CD14-positive monocyte (primary cell): ENCODE measurements at regions not wholly inside any gene's neighbourhood (a gene's known extent, or its start where the extent isn't known, plus 50 kb on each side); places are given as distances from the start of the nearest gene placed in this dataset.

ENCODE experiments used
- DNase-seq, 3 donors: peaks; one replicate each; pipeline ENCODE4 v3.0.0-alpha.2; 2011 to 2022
- H2AFZ ChIP-seq: 2 replicates; pipeline ENCODE4 v1.6.0; 2012; ENCODE audit warnings: mild to moderate bottlenecking, low read depth, low read length, inconsistent platforms; ENCODE audit not compliant: insufficient read depth, poor library complexity, severe bottlenecking
- H3K27ac ChIP-seq, 2 donors: 1 replicate in 1 of 2; 2 replicates in 1 of 2; pipeline ENCODE4 v1.5.1; 2012 to 2013; ENCODE audit warnings: low read length in 2 of 2, control low read depth in 1 of 2, inconsistent platforms in 1 of 2, low read depth in 1 of 2, mild to moderate bottlenecking in 1 of 2
- H3K27me3 ChIP-seq, 2 donors: one replicate each; pipeline versions ENCODE4 v1.6.0 to v1.6.1; 2011 to 2013; ENCODE audit warnings: low read length in 2 of 2; ENCODE audit not compliant: control insufficient read depth in 2 of 2, insufficient read depth in 2 of 2
- H3K36me3 ChIP-seq, 2 donors: replicated peaks in 1 of 2; 1 replicate in 1 of 2; 2 replicates in 1 of 2; pipeline versions ENCODE4 v1.5.1 to v1.6.1; 2012 to 2013; ENCODE audit warnings: low read length in 2 of 2, control low read depth in 1 of 2, inconsistent platforms in 1 of 2, mild to moderate bottlenecking in 1 of 2; ENCODE audit not compliant: insufficient read depth in 2 of 2, control insufficient read depth in 1 of 2
- H3K4me1 ChIP-seq, 2 donors: 1 replicate in 1 of 2; 2 replicates in 1 of 2; pipeline versions ENCODE4 v1.5.1 to v1.6.1; 2012 to 2013; ENCODE audit warnings: low read length in 2 of 2, control low read depth in 1 of 2, inconsistent platforms in 1 of 2, mild to moderate bottlenecking in 1 of 2, moderate library complexity in 1 of 2; ENCODE audit not compliant: insufficient read depth in 2 of 2, control insufficient read depth in 1 of 2
- H3K4me2 ChIP-seq: replicated peaks from 2 replicates; pipeline ENCODE3; 2012; ENCODE audit warnings: low read length, moderate library complexity, mild to moderate bottlenecking; ENCODE audit not compliant: poor library complexity, severe bottlenecking; ENCODE audit errors: extremely low read depth
- H3K4me3 ChIP-seq, 3 experiments: fragments of 200-600 bp in 1 of 3; sonication (generic) in 1 of 3; replicated peaks in 1 of 3; 1 replicate in 2 of 3; 2 replicates in 1 of 3; pipeline ENCODE4 v1.5.1; 2011 to 2013; ENCODE audit warnings: low read length in 3 of 3, mild to moderate bottlenecking in 3 of 3, control low read depth in 2 of 3, low read depth in 2 of 3, inconsistent platforms in 1 of 3, moderate library complexity in 1 of 3
- H3K79me2 ChIP-seq: 2 replicates; pipeline ENCODE4 v1.6.0; 2012; ENCODE audit warnings: mild to moderate bottlenecking, control low read depth, inconsistent platforms, low read length, moderate library complexity; ENCODE audit not compliant: insufficient read depth
- H3K9ac ChIP-seq: 2 replicates; pipeline ENCODE4 v1.6.0; 2017; ENCODE audit warnings: low read length, mild to moderate bottlenecking; ENCODE audit not compliant: insufficient read depth, poor library complexity, severe bottlenecking
- H3K9me3 ChIP-seq, 2 donors: replicated peaks in 1 of 2; 1 replicate in 1 of 2; 2 replicates in 1 of 2; pipeline versions ENCODE4 v1.5.1 to v1.6.1; 2012 to 2013; ENCODE audit warnings: low read length in 2 of 2, control low read depth in 1 of 2; ENCODE audit not compliant: control insufficient read depth in 1 of 2, insufficient read depth in 1 of 2
- H4K20me1 ChIP-seq: 2 replicates; pipeline ENCODE4 v1.6.0; 2012; ENCODE audit warnings: mild to moderate bottlenecking, low read length, control low read depth, moderate library complexity; ENCODE audit not compliant: insufficient read depth
- H3K27ac Mint-ChIP-seq, 7 donors: one replicate each; pipeline ENCODE4 v1.8.0; 2020; ENCODE audit warnings: mild to moderate bottlenecking in 7 of 7, mixed read lengths in 7 of 7, moderate library complexity in 6 of 7, inconsistent platforms in 2 of 7
- H3K27me3 Mint-ChIP-seq, 3 donors: one replicate each; pipeline ENCODE4 v1.8.0; 2021 to 2022; ENCODE audit warnings: low read depth in 3 of 3, mild to moderate bottlenecking in 3 of 3, mixed read lengths in 3 of 3, moderate library complexity in 3 of 3, inconsistent platforms in 1 of 3
- H3K36me3 Mint-ChIP-seq, 2 donors: one replicate each; pipeline ENCODE4 v1.8.0; 2020; ENCODE audit warnings: mixed read lengths in 2 of 2, inconsistent platforms in 1 of 2, mild to moderate bottlenecking in 1 of 2
- H3K4me1 Mint-ChIP-seq: one replicate; pipeline ENCODE4 v1.8.0; 2020; ENCODE audit warnings: mild to moderate bottlenecking, mixed read lengths
- H3K4me3 Mint-ChIP-seq, 2 donors: one replicate each; pipeline ENCODE4 v1.8.0; 2020; ENCODE audit warnings: mild to moderate bottlenecking in 2 of 2, mixed read lengths in 2 of 2, moderate library complexity in 1 of 2
- H3K9me3 Mint-ChIP-seq, 7 donors: one replicate each; pipeline ENCODE4 v1.8.0; 2020 to 2022; ENCODE audit warnings: mixed read lengths in 7 of 7, mild to moderate bottlenecking in 6 of 7, moderate library complexity in 6 of 7, inconsistent platforms in 2 of 7
- WGBS: methylation state at CpG from one replicate; pipeline ENCODE4 v1.1.5; 2013; ENCODE audit warnings: missing lambda C conversion rate; ENCODE audit not compliant: insufficient coverage; 5-methylcytosine and 5-hydroxymethylcytosine counted together
- intact Hi-C, 2 donors: fragments of 100-400 bp; cut with micrococcal nuclease; formaldehyde crosslinking; loops; one replicate each; pipeline versions ENCODE4 v1.15.0 to v1.15.1; 2023
- TF ChIP-seq, protein P1 (sequence below): fragments of 200-600 bp; IDR thresholded peaks from one replicate; pipeline ENCODE4 v1.8.0; 2022; ENCODE audit warnings: antibody characterized with exemption, mild to moderate bottlenecking

DNA sequence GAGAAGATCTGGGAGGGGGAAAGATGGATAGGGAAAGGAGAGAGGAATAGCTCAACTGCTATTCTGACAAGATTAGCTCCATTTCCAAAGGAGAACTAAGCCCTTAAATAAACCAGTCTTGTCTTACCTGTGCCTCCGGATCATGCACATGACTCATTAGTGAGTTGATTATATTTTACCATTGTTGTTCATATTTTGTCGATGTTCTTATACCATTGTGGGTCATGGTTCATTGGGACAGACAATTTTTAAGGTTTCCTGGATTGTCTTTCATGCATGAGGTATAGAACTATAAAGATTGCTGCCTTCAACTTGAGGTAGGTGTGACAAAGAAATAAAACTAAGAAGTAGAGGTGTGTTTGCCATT lies 243.0 kb upstream of the ATP2B1 start:
- H3K36me3 ChIP-seq = no peaks in the 10 kb centered on the region
- WGBS = no CpG with 5 or more reads among the region's 2 CpGs
- H3K4me2 ChIP-seq = no peak overlapping the region
- no peaks in the 10 kb centered on the region for H4K20me1 ChIP-seq
- intact Hi-C loops = no loop called here
- Mint-ChIP-seq H3K4me3 (no peak overlapping the region), H3K36me3 (no peaks in the 10 kb centered on the region), H3K27me3 (no peaks in the 10 kb centered on the region), H3K27ac (no peak overlapping the region), H3K4me1 (peaks cover 14% of the 10 kb centered on the region), H3K9me3 (no peaks in the 10 kb centered on the region)
- peaks cover 3 to 9% of the 10 kb centered on the region in 2 donors for H3K4me1 ChIP-seq
- no peak overlapping the region for H3K4me3 ChIP-seq
- H2AFZ ChIP-seq = no peak overlapping the region
- TF ChIP-seq, protein P1, sequence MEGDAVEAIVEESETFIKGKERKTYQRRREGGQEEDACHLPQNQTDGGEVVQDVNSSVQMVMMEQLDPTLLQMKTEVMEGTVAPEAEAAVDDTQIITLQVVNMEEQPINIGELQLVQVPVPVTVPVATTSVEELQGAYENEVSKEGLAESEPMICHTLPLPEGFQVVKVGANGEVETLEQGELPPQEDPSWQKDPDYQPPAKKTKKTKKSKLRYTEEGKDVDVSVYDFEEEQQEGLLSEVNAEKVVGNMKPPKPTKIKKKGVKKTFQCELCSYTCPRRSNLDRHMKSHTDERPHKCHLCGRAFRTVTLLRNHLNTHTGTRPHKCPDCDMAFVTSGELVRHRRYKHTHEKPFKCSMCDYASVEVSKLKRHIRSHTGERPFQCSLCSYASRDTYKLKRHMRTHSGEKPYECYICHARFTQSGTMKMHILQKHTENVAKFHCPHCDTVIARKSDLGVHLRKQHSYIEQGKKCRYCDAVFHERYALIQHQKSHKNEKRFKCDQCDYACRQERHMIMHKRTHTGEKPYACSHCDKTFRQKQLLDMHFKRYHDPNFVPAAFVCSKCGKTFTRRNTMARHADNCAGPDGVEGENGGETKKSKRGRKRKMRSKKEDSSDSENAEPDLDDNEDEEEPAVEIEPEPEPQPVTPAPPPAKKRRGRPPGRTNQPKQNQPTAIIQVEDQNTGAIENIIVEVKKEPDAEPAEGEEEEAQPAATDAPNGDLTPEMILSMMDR = no peak
- H3K9me3 ChIP-seq = no peaks in the 10 kb centered on the region
- H3K79me2 ChIP-seq = no peaks in the 10 kb centered on the region
- no peak for DNase-seq
- H3K27me3 ChIP-seq = no peaks in the 10 kb centered on the region
- no peak overlapping the region for H3K9ac ChIP-seq
- H3K27ac ChIP-seq = no peak overlapping the region

DNA sequence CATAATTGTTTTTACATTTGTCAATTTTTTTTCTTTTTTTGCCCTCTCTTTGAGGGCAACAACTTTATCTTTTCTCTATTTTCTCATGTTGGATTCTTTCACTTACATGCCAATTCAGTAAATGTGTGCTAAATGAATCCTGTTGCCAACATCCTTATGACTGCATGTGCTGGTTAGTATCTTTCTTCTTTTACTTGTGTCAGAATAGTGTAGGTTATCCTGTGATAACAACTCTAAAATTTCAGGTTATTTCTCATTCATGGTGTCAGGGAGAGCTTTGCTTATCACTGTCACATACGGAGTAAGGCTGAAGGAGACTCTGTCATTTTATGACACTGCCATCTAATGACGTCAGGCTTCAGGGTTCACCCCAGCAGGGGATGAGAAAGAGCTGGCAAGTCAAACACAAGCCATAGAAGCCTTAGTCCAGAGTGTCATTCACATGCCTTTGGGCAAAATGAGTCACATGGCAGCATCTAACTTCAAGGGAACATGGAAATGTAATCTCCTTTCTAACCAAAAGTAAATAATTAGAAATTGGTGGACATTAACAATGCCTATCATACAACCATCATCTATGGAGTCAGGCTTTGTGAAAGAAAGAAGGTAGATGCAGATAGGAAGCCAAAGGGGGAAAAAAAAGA lies 242.5 kb upstream of the ATP2B1 start:
- no peaks in the 10 kb centered on the region for H3K27me3 ChIP-seq
- Mint-ChIP-seq H3K9me3 (no peaks in the 10 kb centered on the region), H3K27me3 (no peaks in the 10 kb centered on the region), H3K4me1 (peaks cover 14% of the 10 kb centered on the region), H3K27ac (peak overlapping the region in 4 of 7 donors; percentile 3 to 40 (median 26)), H3K4me3 (no peak overlapping the region), H3K36me3 (no peaks in the 10 kb centered on the region)
- H2AFZ ChIP-seq = no peak overlapping the region
- H3K4me2 ChIP-seq = no peak overlapping the region
- H3K36me3 ChIP-seq = no peaks in the 10 kb centered on the region
- TF ChIP-seq, protein P1 = no peak
- no peak overlapping the region for H3K9ac ChIP-seq
- no peak overlapping the region for H3K27ac ChIP-seq
- no peaks in the 10 kb centered on the region for H3K9me3 ChIP-seq
- WGBS = 88% methylated on average over 2 of the region's 2 CpGs
- no peaks in the 10 kb centered on the region for H3K79me2 ChIP-seq
- H4K20me1 ChIP-seq = no peaks in the 10 kb centered on the region
- peak in 2 of 3 donors; percentile 7 to 48 for DNase-seq
- intact Hi-C loops = no loop called here
- no peak overlapping the region for H3K4me3 ChIP-seq
- H3K4me1 ChIP-seq = peaks cover 3 to 9% of the 10 kb centered on the region in 2 donors
